ENCODE measurements at regions not wholly inside any gene's neighbourhood (a gene's known extent, or its start where the extent isn't known, plus 50 kb on each side); places are given as distances from the start of the nearest gene placed in this dataset.

DNA sequence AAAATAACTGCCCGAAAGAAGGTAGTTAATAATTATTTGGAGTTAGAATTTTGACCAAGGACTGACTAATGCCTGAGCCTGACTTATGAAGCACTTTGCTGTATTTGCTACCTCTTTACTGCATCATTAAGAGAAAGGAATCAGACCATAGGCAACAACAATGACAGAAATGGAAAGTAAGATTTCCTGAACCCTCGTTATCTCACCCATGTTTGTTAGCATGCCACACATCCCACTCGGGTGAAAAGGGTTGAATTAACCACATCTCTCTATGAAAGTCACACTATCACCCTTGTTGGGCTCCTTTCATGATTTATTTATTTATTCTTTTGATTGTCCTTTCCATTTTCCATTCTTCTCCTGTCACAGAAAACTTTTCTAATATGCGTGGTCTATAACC, 59.6 kb downstream of the OLIG3 start:
- DNase-seq = no peak

GRCh38 chr6:137432054-137432611, 62.1 kb downstream of the OLIG3 start:
- no peak for DNase-seq

DNA sequence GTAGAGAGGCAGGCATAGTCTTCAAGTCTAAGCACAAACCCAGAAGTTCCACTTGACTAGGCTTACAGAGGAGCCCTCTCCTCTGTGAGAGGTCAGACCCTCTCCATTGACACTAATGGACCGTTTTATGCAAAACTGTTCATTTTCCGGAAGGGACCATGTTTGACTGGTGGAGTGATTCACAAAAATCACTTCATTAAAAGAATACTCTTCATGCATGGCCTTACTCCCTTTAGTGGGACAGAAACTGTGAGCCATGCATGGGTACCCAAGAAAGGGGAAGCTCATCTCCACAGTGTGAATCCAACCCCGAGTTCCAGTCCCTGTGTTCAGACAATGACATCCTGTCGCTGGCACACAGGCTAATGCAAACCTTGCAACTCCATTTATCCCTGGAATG, 63.2 kb downstream of the OLIG3 start:
- peak in 1 of 2 donors; percentile 30 for DNase-seq

DNA sequence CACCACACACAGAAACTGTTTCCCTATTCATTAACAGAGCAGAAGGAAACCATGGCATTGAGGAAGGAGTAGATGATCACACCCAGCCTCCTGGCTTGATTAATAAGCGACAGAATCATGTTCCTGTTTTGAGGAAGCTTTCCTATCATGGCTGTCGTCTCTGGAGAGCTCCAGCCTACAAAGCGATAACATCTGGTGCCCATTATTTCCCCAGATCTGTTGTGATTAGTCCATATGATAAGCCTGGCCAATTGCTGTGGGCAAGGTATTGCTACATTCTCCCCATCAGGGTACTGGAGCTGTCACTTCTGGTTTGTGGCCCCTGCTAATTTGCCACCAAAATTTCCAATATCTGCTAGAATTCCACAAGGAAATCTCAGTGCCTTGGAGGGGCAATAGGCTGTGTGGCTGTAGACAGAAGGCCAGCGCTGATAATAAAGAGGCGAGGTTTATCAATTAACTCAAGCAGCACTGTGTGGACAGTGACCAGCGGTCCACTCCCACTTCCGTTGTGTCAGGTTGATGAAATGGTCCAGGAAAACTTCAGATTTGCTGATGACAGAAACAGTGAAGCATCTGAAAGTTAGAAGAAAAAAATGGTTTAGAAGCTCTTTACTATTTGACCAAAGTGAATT, 66.4 kb downstream of the OLIG3 start:
- DNase-seq = no peak

- no peak for DNase-seq
These were observed 68.0 kb downstream of the OLIG3 start for GRCh38 chr6:137426007-137426689.

DNA sequence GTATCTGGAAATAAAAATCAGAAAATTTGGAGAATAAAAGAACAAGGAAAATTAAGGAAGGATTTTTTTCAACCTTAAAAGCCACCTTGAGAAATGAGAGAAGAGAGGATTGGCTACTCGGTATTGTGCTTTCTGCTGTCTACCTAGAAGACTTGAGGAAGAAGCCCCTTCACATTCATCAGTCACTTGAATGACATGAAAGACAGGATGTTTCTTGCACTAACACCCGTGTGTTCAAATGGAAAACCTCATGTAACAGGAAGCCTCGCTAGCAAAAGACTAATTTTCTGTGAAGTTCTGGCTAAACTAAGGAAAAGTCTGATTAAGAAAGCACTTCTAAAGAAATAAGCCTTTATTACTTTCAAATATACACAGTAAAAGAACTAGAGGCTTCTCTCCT, 69.9 kb downstream of the OLIG3 start:
- DNase-seq = no peak

DNA sequence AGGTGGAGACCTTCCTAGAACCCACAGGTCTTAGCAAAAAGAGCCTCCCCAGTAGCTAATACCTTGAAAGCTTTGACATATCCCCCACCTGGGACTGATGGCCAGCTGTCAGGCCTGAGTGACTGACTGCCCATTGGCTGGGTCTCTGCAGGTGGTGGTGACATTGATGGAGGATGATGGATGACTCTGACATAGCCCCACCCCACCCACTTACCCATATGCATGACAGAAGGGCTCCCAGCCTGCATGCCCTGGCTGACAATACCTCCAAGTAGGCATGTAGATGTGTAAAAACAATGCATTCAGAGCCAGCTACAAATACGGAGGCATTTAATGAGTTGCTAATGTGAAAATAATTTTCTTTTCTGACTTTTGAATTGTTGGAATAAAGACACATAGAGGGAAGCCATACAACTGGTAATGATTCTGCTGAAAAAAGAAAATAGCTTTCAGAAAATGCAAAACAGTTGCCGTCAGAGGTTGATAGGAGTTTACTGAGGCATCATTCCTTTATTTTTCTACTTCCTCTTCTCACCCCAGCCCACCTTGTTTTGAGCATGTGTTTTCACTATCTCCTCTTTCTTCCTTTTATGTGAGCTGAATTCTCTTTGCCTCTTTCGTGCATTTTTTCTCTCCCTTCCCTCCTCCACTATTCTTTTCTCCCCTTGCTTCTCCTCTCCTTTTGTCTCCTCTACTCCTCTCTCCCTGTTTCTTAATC, 70.6 kb downstream of the OLIG3 start:
- no peak for DNase-seq

GRCh38 chr6:137417396-137417795, 76.8 kb downstream of the OLIG3 start:
- DNase-seq = no peak

GRCh38 chr6:137416376-137417109, 77.7 kb downstream of the OLIG3 start:
- DNase-seq = no peak

GRCh38 chr6:137415834-137416190, 78.4 kb downstream of the OLIG3 start:
- DNase-seq = no peak

DNA sequence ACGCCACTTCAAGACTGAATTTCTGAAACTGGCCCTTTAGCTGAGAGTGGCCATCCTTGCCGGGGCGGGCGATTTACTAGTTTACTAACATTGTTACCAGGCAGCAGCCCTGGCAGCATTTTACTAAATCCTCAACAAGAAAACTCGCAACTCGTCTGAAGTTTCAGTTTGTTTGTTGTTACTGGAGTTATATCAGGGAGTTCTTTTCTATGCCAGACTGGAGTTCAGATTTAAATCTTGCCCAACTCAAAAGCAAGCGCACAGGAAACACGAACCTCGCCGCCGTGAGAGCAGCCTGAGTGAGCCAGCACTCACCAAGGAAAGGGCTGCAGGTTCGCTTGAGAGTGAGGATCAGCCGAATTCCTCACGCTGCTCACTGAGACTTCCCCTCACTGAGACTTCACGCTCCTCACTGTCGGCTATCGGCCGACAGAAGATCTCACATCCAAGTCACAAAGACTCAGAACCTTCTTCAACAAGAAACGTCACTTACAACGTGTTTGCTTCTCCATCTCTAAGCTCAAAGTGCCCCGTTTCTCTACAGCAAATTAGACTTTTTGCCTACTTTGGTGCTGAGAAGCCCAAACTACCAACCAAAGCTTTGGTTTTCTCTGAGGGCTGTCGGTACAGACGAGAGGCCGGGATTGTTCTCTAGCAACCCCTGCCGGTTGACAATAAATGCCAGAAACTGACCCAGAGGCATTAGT, 78.9 kb downstream of the OLIG3 start:
- DNase-seq = peak; percentile 75 to 82

DNA sequence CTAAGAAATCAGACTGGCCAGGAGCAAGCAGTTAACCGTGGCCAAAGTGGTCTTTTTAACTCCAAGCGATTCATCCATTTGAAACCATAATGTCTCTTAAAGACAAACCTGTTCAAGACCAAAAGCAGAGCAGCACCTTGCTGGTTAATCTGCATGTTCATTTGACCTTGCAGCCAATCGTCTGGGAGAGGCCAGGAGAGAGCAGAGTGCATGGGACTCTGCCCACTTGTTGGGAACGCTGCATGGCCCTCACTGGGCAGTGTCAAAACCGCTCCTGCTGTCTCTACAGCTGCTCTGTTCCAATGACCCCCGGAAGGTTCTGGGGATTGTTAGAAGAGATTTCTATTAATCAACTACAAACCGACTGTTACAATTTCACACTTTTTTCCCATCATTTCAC, 79.6 kb downstream of the OLIG3 start:
- no peak for DNase-seq

DNA sequence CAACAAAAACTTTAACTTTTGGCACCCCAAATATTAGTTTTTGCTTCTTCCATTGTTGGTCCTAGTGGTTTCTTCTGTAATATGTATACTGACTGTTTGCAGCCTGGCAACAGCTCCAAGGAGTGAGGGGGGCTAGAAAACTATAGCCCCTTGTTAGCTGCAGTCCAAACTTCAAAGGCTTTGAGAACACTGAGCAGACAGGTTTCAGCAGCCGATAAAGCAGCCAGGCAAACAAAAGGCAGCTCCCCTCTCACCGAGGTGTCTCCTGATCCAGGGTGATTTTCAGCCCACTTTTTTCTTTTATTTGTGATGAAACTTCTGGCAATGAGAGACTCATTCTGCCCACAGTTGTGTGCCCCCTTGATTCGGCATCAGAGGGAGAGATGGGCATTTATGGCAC, 80.7 kb downstream of the OLIG3 start:
- no peak for DNase-seq

DNA sequence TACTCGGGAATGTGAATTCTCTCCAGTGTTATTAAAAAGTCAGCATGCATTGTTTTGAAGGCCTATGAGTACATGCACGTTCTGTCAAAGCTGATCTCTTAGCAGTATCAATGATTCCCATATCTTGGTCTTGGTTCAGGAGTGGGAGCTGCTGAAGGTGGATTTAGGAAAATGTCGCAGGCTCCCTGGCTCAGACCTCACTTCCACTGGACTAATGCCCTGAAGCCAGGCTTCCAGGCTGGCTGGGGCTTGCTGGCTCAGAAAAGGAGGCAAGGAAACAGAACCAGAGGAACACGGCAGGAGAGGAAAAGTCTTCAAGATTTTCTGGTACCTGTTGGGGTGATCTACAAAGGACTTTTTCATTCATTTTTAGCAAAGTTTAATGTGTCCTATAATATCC, 81.6 kb downstream of the OLIG3 start:
- DNase-seq = no peak

DNA sequence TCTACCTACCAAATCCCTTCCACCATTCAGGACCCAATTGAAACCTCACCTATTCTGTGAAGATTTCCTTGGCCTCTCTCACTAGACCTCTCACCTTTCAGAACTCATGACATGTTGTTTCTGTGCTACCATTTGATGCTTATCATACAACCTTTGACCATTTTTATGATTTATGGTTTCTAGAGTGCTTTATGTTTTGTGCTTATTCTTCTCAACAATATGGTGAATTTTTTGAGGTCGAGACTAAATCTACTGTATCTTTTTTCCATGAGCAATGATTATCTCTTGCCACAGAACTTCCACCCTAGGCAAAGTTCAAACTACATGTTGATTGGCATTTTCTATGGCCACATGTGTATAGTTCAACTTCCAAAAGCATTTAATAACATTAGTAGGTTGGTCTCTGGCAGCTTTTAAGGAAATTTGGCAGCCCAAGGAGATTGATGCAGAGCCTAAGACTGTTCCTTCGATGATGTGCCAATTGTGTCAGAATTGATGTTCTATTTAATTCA, 84.9 kb downstream of the OLIG3 start:
- DNase-seq = no peak

GRCh38 chr6:137407816-137408215, 86.4 kb downstream of the OLIG3 start:
- DNase-seq = no peak

- no peak for DNase-seq
These were observed 88.4 kb downstream of the OLIG3 start for GRCh38 chr6:137405806-137406205.

DNA sequence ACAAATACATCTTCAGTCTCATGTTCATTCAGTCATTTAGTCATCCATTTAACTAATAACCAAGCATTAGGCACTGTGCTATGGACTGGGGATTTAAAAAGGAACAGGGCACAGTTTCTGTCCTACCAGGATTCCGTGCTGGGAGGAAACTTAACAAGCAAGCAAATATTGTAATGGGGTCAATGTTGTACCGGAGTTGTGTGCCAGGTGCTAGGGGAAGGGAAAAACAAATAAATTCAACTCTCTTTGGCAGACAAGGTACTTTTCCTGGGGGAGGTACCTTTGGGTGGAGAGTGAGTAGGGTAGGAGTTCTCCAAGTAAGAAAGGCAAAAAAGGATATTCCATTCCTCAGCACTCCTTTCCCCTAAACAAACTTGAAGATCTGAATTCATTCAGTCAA, 90.3 kb downstream of the OLIG3 start:
- no peak for DNase-seq

DNA sequence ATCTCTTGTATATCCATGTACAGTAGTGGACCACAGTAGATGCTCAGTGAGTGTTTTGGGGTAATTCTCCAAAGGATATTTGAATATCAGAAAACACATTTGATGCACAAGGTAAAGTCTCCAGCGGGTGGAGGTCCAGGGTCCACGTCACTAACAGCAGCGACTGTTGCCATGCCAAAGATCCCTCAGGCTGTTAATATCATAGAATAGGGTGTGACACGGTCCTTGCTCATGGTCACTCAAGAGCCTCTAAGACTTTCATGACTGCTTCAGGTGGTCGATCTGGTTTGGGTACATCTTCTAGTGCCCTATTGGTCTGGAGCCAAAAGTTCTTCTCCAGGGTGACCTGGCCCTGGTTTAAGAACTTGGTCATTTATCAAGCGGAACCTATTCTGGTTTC, 90.8 kb downstream of the OLIG3 start:
- DNase-seq = no peak

GRCh38 chr6:137402143-137402680, 92.0 kb downstream of the OLIG3 start:
- no peak for DNase-seq

DNA sequence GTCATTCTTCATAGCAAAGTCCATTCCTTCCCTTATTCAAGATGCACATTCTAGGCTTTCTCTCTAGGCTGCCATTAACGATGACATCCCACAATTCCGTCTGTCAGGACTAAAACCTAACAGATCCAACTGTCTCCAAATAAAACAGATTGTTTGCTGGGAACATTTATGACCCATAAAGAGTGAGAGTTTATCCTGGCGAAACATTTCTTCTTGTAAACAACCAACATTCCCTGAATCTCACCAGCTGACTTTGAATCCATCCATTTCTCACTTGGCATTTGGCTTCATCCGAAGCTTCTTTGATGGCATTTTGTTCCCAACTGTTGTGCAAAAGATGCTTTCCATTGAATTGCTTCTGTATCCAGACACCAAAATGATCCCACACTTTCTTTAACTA, 93.1 kb downstream of the OLIG3 start:
- DNase-seq = no peak

- no peak for DNase-seq
These were observed 94.2 kb downstream of the OLIG3 start for GRCh38 chr6:137399881-137400443.

Data from CD4-positive, alpha-beta T cell treated with Interleukin-4 for 1 hour (primary cell).